ENCODE measurements at regions not wholly inside any gene's neighbourhood (a gene's known extent, or its start where the extent isn't known, plus 50 kb on each side); places are given as distances from the start of the nearest gene placed in this dataset.

DNA sequence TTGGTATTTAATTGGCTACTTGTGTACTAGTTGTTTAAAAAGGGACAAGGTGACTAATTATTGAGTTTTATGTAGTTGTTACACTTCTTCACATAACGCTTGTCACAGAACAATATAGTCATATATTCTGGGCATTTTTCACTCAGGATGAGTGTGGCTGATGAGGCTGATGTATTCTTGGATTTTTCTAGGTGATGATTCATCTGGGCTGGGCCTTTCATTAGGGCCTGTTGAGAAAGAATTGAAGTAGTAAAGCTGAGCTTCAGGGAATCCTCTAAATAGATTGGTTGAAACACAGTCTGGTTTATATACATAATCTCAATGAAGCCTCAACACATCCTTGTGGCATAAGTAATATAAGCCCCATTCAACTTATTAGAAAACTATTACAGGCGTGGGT, 445.7 kb downstream of the DAD1 start:
- ChIA-PET POLR2A (ENCODE audit: partially characterized antibody) (no interaction called here), CTCF (ENCODE audit: partially characterized antibody) (interaction anchor here (0.6 to 2.7 kb wide), 5 partner anchors 11 to 232 kb away, joined by 3 to 15 read pairs (median 6); no protein-coding TSS in a partner anchor)
- WGBS, 2 experiments (ENCODE audit: extremely low coverage in 1 of 2, insufficient coverage in 1 of 2, insufficient read length in 1 of 2, insufficient replicate concordance in 2 of 2, low coverage in 1 of 2, low lambda C conversion rate in 2 of 2, missing lambda C conversion rate in 1 of 2): 58% methylated on average over 2 of the region's 2 CpGs; no CpG with 5 or more reads in 1 of the 2 experiments
- H3K79me2 ChIP-seq (ENCODE audit: control insufficient read depth in 1 of 2, insufficient read depth in 2 of 2, low read length in 2 of 2): no peaks in the 10 kb centered on the region
- H3K9me3 ChIP-seq (ENCODE audit: insufficient read depth in 2 of 2, low read depth in 1 of 2, low read length in 1 of 2): no peaks in the 10 kb centered on the region; a peak in 1 of 4 replicates
- no peak overlapping the region for H3K4me3 ChIP-seq (ENCODE audit: extremely low read depth in 1 of 4, insufficient read depth in 2 of 4, low read depth in 3 of 4, low read length in 4 of 4)
- no peaks in the 10 kb centered on the region for H3K4me1 ChIP-seq (replicated peaks in 1 of 4; ENCODE audit: control insufficient read depth in 3 of 4, insufficient read depth in 4 of 4, low read length in 3 of 4)
- H2BK15ac ChIP-seq (ENCODE audit: low read length): no peak overlapping the region
- no peak overlapping the region for H2BK12ac ChIP-seq (ENCODE audit: low read depth, low read length)
- no peak overlapping the region for H3K14ac ChIP-seq (ENCODE audit: insufficient read length)
- no peak overlapping the region for H4K5ac ChIP-seq (ENCODE audit: insufficient read length, low read depth, low read length)
- no peak overlapping the region for H2BK20ac ChIP-seq (ENCODE audit: low read length)
- no peak overlapping the region for H4K8ac ChIP-seq (ENCODE audit: extremely low read depth, insufficient read depth, low read length)
- no peak overlapping the region for H3K27ac ChIP-seq (ENCODE audit: low read depth, low read length)
- H2BK5ac ChIP-seq (ENCODE audit: low read depth, low read length): no peak overlapping the region
- no peaks in the 10 kb centered on the region for H4K20me1 ChIP-seq (replicated peaks in 1 of 2; ENCODE audit: control insufficient read depth in 1 of 2, insufficient read depth in 2 of 2, low read length in 2 of 2)
- H3K23me2 ChIP-seq (ENCODE audit: low read depth, low read length): no peaks in the 10 kb centered on the region; the same call in 1 of the 2 replicates
- H3K56ac ChIP-seq (replicated peaks; ENCODE audit: insufficient read length, low read depth, low read length): no peak overlapping the region
- no peak overlapping the region for H3K23ac ChIP-seq (ENCODE audit: insufficient read length)
- no peak overlapping the region for H3K18ac ChIP-seq (ENCODE audit: extremely low read depth, low read length)
- H3K36me3 ChIP-seq (ENCODE audit: control insufficient read depth in 2 of 4, insufficient read depth in 4 of 4, low read length in 3 of 4): no peaks in the 10 kb centered on the region
- DNase-seq (ENCODE audit: low read depth in 1 of 2, low spot score in 2 of 2) (no peak), FAIRE-seq (no peak)
- no peaks in the 10 kb centered on the region for H3K79me1 ChIP-seq (ENCODE audit: low read depth, low read length)
- H4K91ac ChIP-seq (replicated peaks; ENCODE audit: insufficient read length, low read length): no peak overlapping the region
- H2BK120ac ChIP-seq (replicated peaks; ENCODE audit: low read depth, low read length): no peak overlapping the region
- no peak overlapping the region for H2AK5ac ChIP-seq (ENCODE audit: low read depth, low read length)
- H2AFZ ChIP-seq (ENCODE audit: low read length): no peak overlapping the region
- no peak overlapping the region for H3K9ac ChIP-seq (replicated peaks in 1 of 4; ENCODE audit: extremely low read depth in 1 of 4, low read depth in 3 of 4, low read length in 3 of 4)
- H3K4me2 ChIP-seq (ENCODE audit: insufficient read depth in 1 of 2, low read depth in 2 of 2, low read length in 2 of 2): no peak overlapping the region
- no peak overlapping the region for H3K4ac ChIP-seq (replicated peaks; ENCODE audit: insufficient read length, low read depth, low read length)
- no peaks in the 10 kb centered on the region for H3K27me3 ChIP-seq (replicated peaks in 1 of 4; ENCODE audit: control insufficient read depth in 3 of 4, extremely low read depth in 1 of 4, insufficient read depth in 3 of 4, low read length in 3 of 4)
- TF ChIP-seq NANOG (IDR thresholded peaks at IDR 0.05; ENCODE audit: insufficient read depth, low read depth, low read length, poor library complexity, severe bottlenecking): no peak
- no peak for TF ChIP-seq SAP30 (IDR thresholded peaks at IDR 0.05; ENCODE audit: insufficient read depth, insufficient replicate concordance, low read length)
- no peak for TF ChIP-seq SIN3A (conservative IDR thresholded peaks at IDR 0.05 in 1 of 2, IDR thresholded peaks at IDR 0.05 in 1 of 2; ENCODE audit: low read depth in 1 of 2, low read length in 2 of 2)
- TF ChIP-seq BCL11A (IDR thresholded peaks at IDR 0.05; ENCODE audit: low read depth in 2 of 2, low read length in 2 of 2): no peak
- TF ChIP-seq CTBP2 (IDR thresholded peaks at IDR 0.05; ENCODE audit: borderline replicate concordance, insufficient read depth, insufficient read length, low read length): no peak
- no peak for TF ChIP-seq CHD2 (IDR thresholded peaks at IDR 0.05; ENCODE audit: low read length)
- TF ChIP-seq KDM5A (IDR thresholded peaks at IDR 0.05; ENCODE audit: low read length): no peak
- no peak for TF ChIP-seq HDAC2 (IDR thresholded peaks at IDR 0.05; ENCODE audit: borderline replicate concordance in 1 of 2, low read depth in 2 of 2, low read length in 2 of 2)
- TF ChIP-seq SP4 (IDR thresholded peaks at IDR 0.05; ENCODE audit: low read length): no peak
- no peak for TF ChIP-seq TEAD4 (IDR thresholded peaks at IDR 0.05; ENCODE audit: low read depth, low read length)
- no peak for TF ChIP-seq TCF12 (IDR thresholded peaks at IDR 0.05; ENCODE audit: low read depth, low read length)
- no peak for TF ChIP-seq GABPA (IDR thresholded peaks at IDR 0.05; ENCODE audit: borderline replicate concordance, insufficient read depth, low read length)
- no peak for TF ChIP-seq MAFK (IDR thresholded peaks at IDR 0.05; ENCODE audit: low read depth, low read length)
- TF ChIP-seq POLR2A (IDR thresholded peaks at IDR 0.05; ENCODE audit: control extremely low read depth in 1 of 2, low read depth in 2 of 2, low read length in 2 of 2): no peak
- TF ChIP-seq RBBP5 (IDR thresholded peaks at IDR 0.05; ENCODE audit: borderline replicate concordance, low read depth, low read length): no peak
